ENCODE measurements at regions not wholly inside any gene's neighbourhood (a gene's known extent, or its start where the extent isn't known, plus 50 kb on each side); places are given as distances from the start of the nearest gene placed in this dataset.
"Not testable (repeated sequence)": the region's sequence is repeated elsewhere in the genome, so short reads cannot be mapped to it uniquely, and the experiment has no call there.

GRCh38 chr4:77268108-77268507, 111.1 kb downstream of the CCNG2 start:
- Histone ChIP-seq H3K4me3 (ENCODE audit: control insufficient read depth in 1 of 7, extremely low read depth in 1 of 7, insufficient read depth in 4 of 7, low read depth in 2 of 7, low read length in 6 of 7) (no peak overlapping the region), H3K4me1 (ENCODE audit: control extremely low read depth in 1 of 4, control insufficient read depth in 4 of 4, insufficient read depth in 4 of 4, low read length in 3 of 4) (no peaks in the 10 kb centered on the region), H3K36me3 (ENCODE audit: control insufficient read depth in 4 of 4, insufficient read depth in 4 of 4, low read length in 3 of 4) (no peaks in the 10 kb centered on the region), H3K9me3 (ENCODE audit: control extremely low read depth in 1 of 5, control insufficient read depth in 4 of 5, insufficient read depth in 2 of 5, low read depth in 1 of 5, low read length in 4 of 5) (peaks cover 0 to 17% (median 0%) of the 10 kb centered on the region in 5 experiments), H3K27ac (ENCODE audit: insufficient read depth in 1 of 2, low read depth in 1 of 2, low read length in 2 of 2, poor library complexity in 1 of 2, severe bottlenecking in 2 of 2) (no peak overlapping the region), H3K27me3 (replicated peaks in 2 of 5; ENCODE audit: control insufficient read depth in 4 of 5, insufficient read depth in 5 of 5, low read length in 4 of 5) (peaks cover 0 to 4% (median 0%) of the 10 kb centered on the region in 5 experiments)
- DNase-seq, result no peak
- ChIA-PET CTCF (no interaction called here), POLR2A (no interaction called here)
- 90% methylated on average over 2 of the region's 2 CpGs for WGBS (ENCODE audit: insufficient coverage)

- Histone ChIP-seq H3K27me3 (replicated peaks in 2 of 5; ENCODE audit: control insufficient read depth in 4 of 5, insufficient read depth in 5 of 5, low read length in 4 of 5) (peaks cover 0 to 4% (median 0%) of the 10 kb centered on the region in 5 experiments), H3K9me3 (ENCODE audit: control extremely low read depth in 1 of 5, control insufficient read depth in 4 of 5, insufficient read depth in 2 of 5, low read depth in 1 of 5, low read length in 4 of 5) (peaks cover 0 to 7% (median 0%) of the 10 kb centered on the region in 5 experiments), H3K4me1 (ENCODE audit: control extremely low read depth in 1 of 4, control insufficient read depth in 4 of 4, insufficient read depth in 4 of 4, low read length in 3 of 4) (no peaks in the 10 kb centered on the region), H3K4me3 (ENCODE audit: control insufficient read depth in 1 of 7, extremely low read depth in 1 of 7, insufficient read depth in 4 of 7, low read depth in 2 of 7, low read length in 6 of 7) (no peak overlapping the region), H3K27ac (ENCODE audit: insufficient read depth in 1 of 2, low read depth in 1 of 2, low read length in 2 of 2, poor library complexity in 1 of 2, severe bottlenecking in 2 of 2) (no peak overlapping the region), H3K36me3 (ENCODE audit: control insufficient read depth in 4 of 4, insufficient read depth in 4 of 4, low read length in 3 of 4) (no peaks in the 10 kb centered on the region)
- no peak for DNase-seq
- WGBS (ENCODE audit: insufficient coverage), result 100% methylated on average over 1 of the region's 1 CpG
- POLR2A ChIA-PET, result no interaction called here
- CTCF ChIA-PET, result no interaction called here
These were observed 112.5 kb downstream of the CCNG2 start for GRCh38 chr4:77269505-77269904.

- no peak for DNase-seq
- 88% methylated on average over 2 of the region's 2 CpGs for WGBS (ENCODE audit: insufficient coverage)
- H3K9me3 ChIP-seq (ENCODE audit: control extremely low read depth in 1 of 5, control insufficient read depth in 4 of 5, insufficient read depth in 2 of 5, low read depth in 1 of 5, low read length in 4 of 5), result peaks cover 0 to 4% (median 0%) of the 10 kb centered on the region in 5 experiments
- H3K4me1 ChIP-seq (ENCODE audit: control extremely low read depth in 1 of 4, control insufficient read depth in 4 of 4, insufficient read depth in 4 of 4, low read length in 3 of 4), result no peaks in the 10 kb centered on the region
- H3K36me3 ChIP-seq (ENCODE audit: control insufficient read depth in 4 of 4, insufficient read depth in 4 of 4, low read length in 3 of 4), result no peaks in the 10 kb centered on the region
- CTCF ChIA-PET, result no interaction called here
- POLR2A ChIA-PET, result no interaction called here
- H3K27ac ChIP-seq (ENCODE audit: insufficient read depth in 1 of 2, low read depth in 1 of 2, low read length in 2 of 2, poor library complexity in 1 of 2, severe bottlenecking in 2 of 2), result no peak overlapping the region
- peaks cover 0 to 5% (median 0%) of the 10 kb centered on the region in 5 experiments for H3K27me3 ChIP-seq (replicated peaks in 2 of 5; ENCODE audit: control insufficient read depth in 4 of 5, insufficient read depth in 5 of 5, low read length in 4 of 5)
- no peak overlapping the region for H3K4me3 ChIP-seq (ENCODE audit: control insufficient read depth in 1 of 7, extremely low read depth in 1 of 7, insufficient read depth in 4 of 7, low read depth in 2 of 7, low read length in 6 of 7)
These were observed 116.4 kb downstream of the CCNG2 start for GRCh38 chr4:77273412-77273811.

- H3K27ac ChIP-seq (ENCODE audit: insufficient read depth in 1 of 2, low read depth in 1 of 2, low read length in 2 of 2, poor library complexity in 1 of 2, severe bottlenecking in 2 of 2); H3K4me1 ChIP-seq (ENCODE audit: control extremely low read depth in 1 of 4, control insufficient read depth in 4 of 4, insufficient read depth in 4 of 4, low read length in 3 of 4); CTCF ChIA-PET; H3K27me3 ChIP-seq (replicated peaks in 2 of 5; ENCODE audit: control insufficient read depth in 4 of 5, insufficient read depth in 5 of 5, low read length in 4 of 5); H3K4me3 ChIP-seq (ENCODE audit: control insufficient read depth in 1 of 7, extremely low read depth in 1 of 7, insufficient read depth in 4 of 7, low read depth in 2 of 7, low read length in 6 of 7); H3K9me3 ChIP-seq (ENCODE audit: control extremely low read depth in 1 of 5, control insufficient read depth in 4 of 5, insufficient read depth in 2 of 5, low read depth in 1 of 5, low read length in 4 of 5); POLR2A ChIA-PET; DNase-seq; H3K36me3 ChIP-seq (ENCODE audit: control insufficient read depth in 4 of 4, insufficient read depth in 4 of 4, low read length in 3 of 4): not testable (repeated sequence)
- WGBS (ENCODE audit: insufficient coverage), result no CpG with 5 or more reads among the region's 2 CpGs
These were observed 122.1 kb downstream of the CCNG2 start for GRCh38 chr4:77279114-77279513.

- POLR2A ChIA-PET, result no interaction called here
These were observed 125.3 kb downstream of the CCNG2 start for GRCh38 chr4:77282305-77282704.

GRCh38 chr4:77284036-77284435, 127.0 kb downstream of the CCNG2 start:
- H3K27ac ChIP-seq (ENCODE audit: insufficient read depth in 1 of 2, low read depth in 1 of 2, low read length in 2 of 2, poor library complexity in 1 of 2, severe bottlenecking in 2 of 2), result no peak overlapping the region
- WGBS (ENCODE audit: insufficient coverage), result no CpG with 5 or more reads among the region's 2 CpGs

More at GRCh38 chr4:77282305-77282704, 125.3 kb downstream of the CCNG2 start:
- peaks cover 0 to 7% (median 0%) of the 10 kb centered on the region in 5 experiments for H3K27me3 ChIP-seq (replicated peaks in 2 of 5; ENCODE audit: control insufficient read depth in 4 of 5, insufficient read depth in 5 of 5, low read length in 4 of 5)
- CTCF ChIA-PET, result no interaction called here
- H3K4me1 ChIP-seq (ENCODE audit: control extremely low read depth in 1 of 4, control insufficient read depth in 4 of 4, insufficient read depth in 4 of 4, low read length in 3 of 4), result no peaks in the 10 kb centered on the region
- no peak for DNase-seq
- no peak overlapping the region for H3K27ac ChIP-seq (ENCODE audit: insufficient read depth in 1 of 2, low read depth in 1 of 2, low read length in 2 of 2, poor library complexity in 1 of 2, severe bottlenecking in 2 of 2)
- H3K36me3 ChIP-seq (ENCODE audit: control insufficient read depth in 4 of 4, insufficient read depth in 4 of 4, low read length in 3 of 4), result no peaks in the 10 kb centered on the region
- 88% methylated on average over 1 of the region's 3 CpGs for WGBS (ENCODE audit: insufficient coverage)
- H3K9me3 ChIP-seq (ENCODE audit: control extremely low read depth in 1 of 5, control insufficient read depth in 4 of 5, insufficient read depth in 2 of 5, low read depth in 1 of 5, low read length in 4 of 5), result peaks cover 0 to 2% (median 0%) of the 10 kb centered on the region in 5 experiments
- H3K4me3 ChIP-seq (ENCODE audit: control insufficient read depth in 1 of 7, extremely low read depth in 1 of 7, insufficient read depth in 4 of 7, low read depth in 2 of 7, low read length in 6 of 7), result no peak overlapping the region

GRCh38 chr4:77286906-77287305, 129.9 kb downstream of the CCNG2 start:
- 100% methylated on average over 1 of the region's 1 CpG for WGBS (ENCODE audit: insufficient coverage)
- ChIA-PET CTCF (no interaction called here), POLR2A (no interaction called here)
- peaks cover 0 to 8% (median 0%) of the 10 kb centered on the region in 5 experiments for H3K27me3 ChIP-seq (replicated peaks in 2 of 5; ENCODE audit: control insufficient read depth in 4 of 5, insufficient read depth in 5 of 5, low read length in 4 of 5)
- H3K27ac ChIP-seq (ENCODE audit: insufficient read depth in 1 of 2, low read depth in 1 of 2, low read length in 2 of 2, poor library complexity in 1 of 2, severe bottlenecking in 2 of 2), result no peak overlapping the region
- no peaks in the 10 kb centered on the region for H3K9me3 ChIP-seq (ENCODE audit: control extremely low read depth in 1 of 5, control insufficient read depth in 4 of 5, insufficient read depth in 2 of 5, low read depth in 1 of 5, low read length in 4 of 5)
- H3K4me3 ChIP-seq (ENCODE audit: control insufficient read depth in 1 of 7, extremely low read depth in 1 of 7, insufficient read depth in 4 of 7, low read depth in 2 of 7, low read length in 6 of 7), result no peak overlapping the region
- no peaks in the 10 kb centered on the region for H3K4me1 ChIP-seq (ENCODE audit: control extremely low read depth in 1 of 4, control insufficient read depth in 4 of 4, insufficient read depth in 4 of 4, low read length in 3 of 4)
- H3K36me3 ChIP-seq (ENCODE audit: control insufficient read depth in 4 of 4, insufficient read depth in 4 of 4, low read length in 3 of 4), result no peaks in the 10 kb centered on the region
- no peak for DNase-seq

More at GRCh38 chr4:77284036-77284435, 127.0 kb downstream of the CCNG2 start:
- peaks cover 0 to 2% (median 0%) of the 10 kb centered on the region in 5 experiments for H3K9me3 ChIP-seq (ENCODE audit: control extremely low read depth in 1 of 5, control insufficient read depth in 4 of 5, insufficient read depth in 2 of 5, low read depth in 1 of 5, low read length in 4 of 5)
- DNase-seq, result no peak
- ChIA-PET CTCF (no interaction called here), POLR2A (no interaction called here)
- H3K27me3 ChIP-seq (replicated peaks in 2 of 5; ENCODE audit: control insufficient read depth in 4 of 5, insufficient read depth in 5 of 5, low read length in 4 of 5), result peaks cover 0 to 6% (median 0%) of the 10 kb centered on the region in 5 experiments
- no peak overlapping the region for H3K4me3 ChIP-seq (ENCODE audit: control insufficient read depth in 1 of 7, extremely low read depth in 1 of 7, insufficient read depth in 4 of 7, low read depth in 2 of 7, low read length in 6 of 7)
- no peaks in the 10 kb centered on the region for H3K36me3 ChIP-seq (ENCODE audit: control insufficient read depth in 4 of 4, insufficient read depth in 4 of 4, low read length in 3 of 4)
- no peaks in the 10 kb centered on the region for H3K4me1 ChIP-seq (ENCODE audit: control extremely low read depth in 1 of 4, control insufficient read depth in 4 of 4, insufficient read depth in 4 of 4, low read length in 3 of 4)
